BJ (cell line): ENCODE measurements at regions not wholly inside any gene's neighbourhood (a gene's known extent, or its start where the extent isn't known, plus 50 kb on each side); places are given as distances from the start of the nearest gene placed in this dataset.
A peak's percentile ranks its signal among the peaks of the same experiment; 100 is the strongest.

Source experiments
- CTCF ChIA-PET: fragments of 350-600 bp; formaldehyde crosslinking; extraction: SDS; loops from one replicate; lab custom pipeline; 2021; ENCODE audit warnings: antibody characterized with exemption, inconsistent platforms; lab: Yijun Ruan, JAX
- POLR2A ChIA-PET: fragments of 300-600 bp; sonication (Branson Sonifier 250); formaldehyde crosslinking; extraction: SDS; loops from one replicate; lab custom pipeline; 2021; ENCODE audit warnings: antibody characterized with exemption; lab: Charles Lee
- DNase-seq: peaks from one replicate; pipeline ENCODE4 v3.0.0-alpha.2; 2011; ENCODE audit warnings: low read depth
- H3K27me3 ChIP-seq: 2 replicates; pipeline ENCODE4 v1.6.0; 2011; ENCODE audit warnings: low read length; ENCODE audit not compliant: control insufficient read depth, insufficient read depth
- H3K36me3 ChIP-seq: 2 replicates; pipeline ENCODE4 v1.5.1; 2011; ENCODE audit warnings: low read length; ENCODE audit not compliant: control insufficient read depth, insufficient read depth
- H3K4me3 ChIP-seq: 2 replicates; pipeline ENCODE4 v1.5.1; 2011; ENCODE audit warnings: low read depth, mild to moderate bottlenecking, control low read depth, low read length
- CTCF ChIP-seq: IDR thresholded peaks from 2 replicates; pipeline ENCODE4 v1.5.1; 2011; ENCODE audit warnings: low read depth, mild to moderate bottlenecking, control low read depth, inconsistent platforms, low read length, moderate library complexity; ENCODE audit not compliant: insufficient read depth

- ChIA-PET CTCF (interaction anchor here (1.1 kb wide), 1 partner anchor 152 kb away, joined by 3 read pairs; no protein-coding TSS in a partner anchor), POLR2A (no interaction called here)
- Histone ChIP-seq H3K4me3 (no peak overlapping the region), H3K27me3 (no peaks in the 10 kb centered on the region), H3K36me3 (no peaks in the 10 kb centered on the region)
- DNase-seq = no peak
- no peak for TF ChIP-seq CTCF
Observed at GRCh38 chr9:111186021-111186530, 143.9 kb downstream of the OR2K2 start.

DNA sequence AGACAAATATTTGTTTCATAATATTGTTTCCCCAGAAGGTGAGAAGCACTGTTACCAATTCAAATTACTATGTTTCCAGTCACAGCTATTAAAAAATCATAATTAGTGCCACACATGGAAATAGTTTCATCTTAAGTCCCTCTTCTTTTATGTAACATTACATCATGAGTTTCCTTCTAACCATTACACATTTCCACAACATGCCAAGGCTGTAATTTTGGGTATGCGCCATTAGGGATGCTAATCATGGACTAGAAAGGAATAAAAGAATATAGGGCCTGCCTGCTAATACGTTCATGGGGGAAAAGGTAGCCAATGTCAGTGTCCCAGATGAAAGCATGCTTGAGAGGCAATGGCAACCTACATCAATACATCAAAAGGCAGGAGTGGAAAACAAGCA, 142.5 kb upstream of the LPAR1 start:
- TF ChIP-seq CTCF = no peak
- Histone ChIP-seq H3K36me3 (no peaks in the 10 kb centered on the region), H3K27me3 (no peaks in the 10 kb centered on the region), H3K4me3 (no peak overlapping the region)
- ChIA-PET POLR2A (no interaction called here), CTCF (no interaction called here)
- no peak for DNase-seq

GRCh38 chr9:111179577-111179976, 141.3 kb upstream of the LPAR1 start:
- POLR2A ChIA-PET = no interaction called here
- CTCF ChIA-PET = interaction anchor here (0.7 kb wide), 1 partner anchor 535 kb away, joined by 4 read pairs; no protein-coding TSS in a partner anchor
- Histone ChIP-seq H3K36me3 (no peaks in the 10 kb centered on the region), H3K4me3 (no peak overlapping the region), H3K27me3 (no peaks in the 10 kb centered on the region)
- no peak for DNase-seq
- no peak for TF ChIP-seq CTCF

- ChIA-PET CTCF (no interaction called here), POLR2A (no interaction called here)
- no peak overlapping the region for H3K4me3 ChIP-seq
- no peaks in the 10 kb centered on the region for H3K36me3 ChIP-seq
- TF ChIP-seq CTCF = no peak
- no peaks in the 10 kb centered on the region for H3K27me3 ChIP-seq
- peak; percentile 95 for DNase-seq
Observed at GRCh38 chr9:111178331-111179055, 140.2 kb upstream of the LPAR1 start.

DNA sequence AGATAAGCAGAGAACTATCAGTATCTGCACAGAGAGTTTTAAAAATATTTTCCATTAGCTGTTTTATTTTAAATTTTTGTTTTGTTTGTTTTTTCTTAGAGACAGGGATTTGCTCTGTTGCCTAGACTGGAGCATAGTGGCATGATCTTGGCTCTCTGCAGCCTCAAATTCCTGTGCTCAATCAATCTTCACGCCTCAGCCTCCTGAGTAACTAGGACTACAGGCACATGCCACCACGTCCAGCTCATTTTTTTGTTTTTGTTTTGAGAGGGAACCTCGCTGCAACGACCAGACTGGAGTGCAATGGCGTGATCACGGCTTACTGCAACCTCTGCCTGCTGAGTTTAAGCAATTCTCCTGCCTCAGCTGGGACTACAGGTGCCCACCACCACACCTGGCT, 138.2 kb upstream of the LPAR1 start:
- TF ChIP-seq CTCF = no peak
- no peak for DNase-seq
- H3K27me3 ChIP-seq = no peaks in the 10 kb centered on the region
- H3K36me3 ChIP-seq = no peaks in the 10 kb centered on the region
- CTCF ChIA-PET = no interaction called here
- POLR2A ChIA-PET = no interaction called here
- H3K4me3 ChIP-seq = no peak overlapping the region
